HepG2 (cell line): ENCODE measurements at regions not wholly inside any gene's neighbourhood (a gene's known extent, or its start where the extent isn't known, plus 50 kb on each side); places are given as distances from the start of the nearest gene placed in this dataset.
A peak's percentile ranks its signal among the peaks of the same experiment; 100 is the strongest.

Experiments used
- ATAC-seq: fragments of 200-7000 bp; cut with Tn5 transposase; 3 replicates; pipeline ENCODE4 v1.9.1; 2020; ENCODE audit warnings: mild to moderate bottlenecking, moderate library complexity
- BruUV-seq: library from RNA; stranded (reverse); fragments of 400-500 nt; replicated peaks from 2 replicates; lab custom pipeline; 2021; lab: Mats Ljungman, UMichigan
- CTCF ChIA-PET: fragments of 300-600 bp; formaldehyde crosslinking; extraction: SDS; loops from one replicate; lab custom pipeline; 2021; ENCODE audit warnings: low total read pairs, inconsistent platforms, low intra/inter-chr PET ratio; lab: Yijun Ruan, JAX
- POLR2A ChIA-PET: fragments of 350-600 bp; sonication (Branson Sonifier 250); formaldehyde crosslinking; loops from one replicate; lab custom pipeline; 2020; ENCODE audit warnings: antibody characterized with exemption, inconsistent platforms; lab: Yijun Ruan, JAX
- DNase-seq: peaks from one replicate; pipeline ENCODE4 v3.0.0-alpha.2; 2015; ENCODE audit warnings: low spot score
- FAIRE-seq: peaks from 3 replicates; lab custom pipeline; 2011; peaks lifted over from hg19 to GRCh38; lab: Jason Lieb, UNC
- H2AFZ ChIP-seq: one replicate; pipeline ENCODE4 v1.6.1; 2011; ENCODE audit warnings: low read length, inconsistent platforms
- H3K27ac ChIP-seq: fragments of 300-600 bp; 3 replicates; pipeline ENCODE4 v1.8.0; 2011; ENCODE audit warnings: mixed run types, mild to moderate bottlenecking, mixed read lengths, low read length, inconsistent platforms; ENCODE audit not compliant: insufficient read depth; ENCODE audit errors: extremely low read length
- H3K27me3 ChIP-seq, 2 experiments: fragments of 200-600 bp in 1 of 2; 2 replicates in 1 of 2; 3 replicates in 1 of 2; pipeline versions ENCODE4 v1.6.0 to v1.8.0; 2011; ENCODE audit warnings: low read length in 2 of 2, mild to moderate bottlenecking in 2 of 2, moderate library complexity in 2 of 2, inconsistent platforms in 1 of 2; ENCODE audit not compliant: insufficient read depth in 2 of 2, control insufficient read depth in 1 of 2
- H3K36me3 ChIP-seq, 2 experiments: fragments of 200-600 bp in 1 of 2; replicated peaks in 1 of 2; 2 replicates in 1 of 2; 3 replicates in 1 of 2; pipeline versions ENCODE4 v1.5.1 to v1.8.0; 2011; ENCODE audit warnings: low read length in 2 of 2, inconsistent platforms in 1 of 2; ENCODE audit not compliant: insufficient read depth in 2 of 2, control insufficient read depth in 1 of 2
- H3K4me1 ChIP-seq: 2 replicates; pipeline ENCODE4 v1.5.1; 2012; ENCODE audit warnings: low read length, inconsistent platforms; ENCODE audit not compliant: insufficient read depth
- H3K4me2 ChIP-seq: 2 replicates; pipeline ENCODE4 v1.6.0; 2011; ENCODE audit warnings: low read depth, low read length, inconsistent platforms
- H3K4me3 ChIP-seq, 3 experiments: fragments of 200-600 bp in 1 of 3; sonication (generic), shearing (Covaris generic) in 1 of 3; replicated peaks in 1 of 3; 2 replicates each; pipeline ENCODE4 v1.5.1; 2011 to 2016; ENCODE audit warnings: low read length in 3 of 3, inconsistent platforms in 2 of 3, low read depth in 2 of 3, mild to moderate bottlenecking in 2 of 3, control low read depth in 1 of 3, mixed read lengths in 1 of 3; ENCODE audit not compliant: insufficient read depth in 1 of 3
- H3K79me2 ChIP-seq: one replicate; pipeline ENCODE4 v1.6.1; 2011; ENCODE audit warnings: low read length, inconsistent platforms; ENCODE audit not compliant: insufficient read depth
- H3K9ac ChIP-seq: 2 replicates; pipeline ENCODE4 v1.6.0; 2011; ENCODE audit warnings: mild to moderate bottlenecking, low read depth, low read length, inconsistent platforms; ENCODE audit not compliant: insufficient read depth
- H3K9me3 ChIP-seq: 2 replicates; pipeline ENCODE4 v1.5.1; 2012; ENCODE audit warnings: mild to moderate bottlenecking, low read length
- H4K20me1 ChIP-seq: 2 replicates; pipeline ENCODE4 v1.6.0; 2011; ENCODE audit warnings: inconsistent platforms, mild to moderate bottlenecking, low read length, moderate library complexity; ENCODE audit not compliant: insufficient read depth
- KDM1A ChIP-seq: IDR thresholded peaks from 2 replicates; pipeline ENCODE4 v1.6.1; 2016; ENCODE audit warnings: missing compliant biosample characterization
- MLXIP ChIP-seq: sonication (generic); formaldehyde crosslinking; IDR thresholded peaks from 2 replicates; pipeline ENCODE4 v1.9.0; 2021; ENCODE audit warnings: missing genetic modification reagents, borderline replicate concordance
- THAP9 ChIP-seq: sonication (generic); formaldehyde crosslinking; IDR thresholded peaks from 2 replicates; pipeline ENCODE4; 2020; ENCODE audit warnings: missing genetic modification reagents, mild to moderate bottlenecking, borderline replicate concordance
- ZKSCAN1 ChIP-seq: fragments of 150-350 bp; IDR thresholded peaks from 2 replicates; pipeline ENCODE4 v1.6.1; 2014; ENCODE audit warnings: low read length
- ZNF263 ChIP-seq: sonication (generic); formaldehyde crosslinking; IDR thresholded peaks from 2 replicates; pipeline ENCODE4 v1.4.0; 2020; ENCODE audit warnings: missing genetic modification reagents
- ZNF350 ChIP-seq: sonication (generic); formaldehyde crosslinking; IDR thresholded peaks from 2 replicates; pipeline ENCODE4 v1.4.0; 2020; ENCODE audit warnings: mild to moderate bottlenecking, low read depth, missing genetic modification reagents, borderline replicate concordance
- ZNF629 ChIP-seq: sonication (generic); formaldehyde crosslinking; conservative IDR thresholded peaks from 2 replicates; pipeline ENCODE4 v1.5.0; 2020; ENCODE audit warnings: missing genetic modification reagents
- WGBS: methylation state at CpG from one replicate; pipeline ENCODE4 v1.1.6; 2017; ENCODE audit warnings: low lambda C conversion rate; 5-methylcytosine and 5-hydroxymethylcytosine counted together
- in situ Hi-C: cut with HindIII; loops from 2 replicates; pipeline ENCODE4 v1.10.0; 2017; ENCODE audit warnings: low pct_unique_long_range_greater_than_20kb; ENCODE audit not compliant: extremely low pct_ligation_motif_present
- intact Hi-C: fragments of 100-400 bp; cut with micrococcal nuclease; formaldehyde crosslinking; loops from one replicate; pipeline ENCODE4 v1.10.0; 2022; ENCODE audit not compliant: unreplicated experiment
- TF ChIP-seq, protein P1 (sequence below): sonication (generic); formaldehyde crosslinking; conservative IDR thresholded peaks from 2 replicates; pipeline ENCODE4 v1.4.0; 2020; ENCODE audit warnings: missing genetic modification reagents
- TF ChIP-seq, protein P2 (sequence below): sonication (generic); formaldehyde crosslinking; IDR thresholded peaks from 2 replicates; pipeline ENCODE4 v1.5.0; 2020; ENCODE audit warnings: missing genetic modification reagents, mild to moderate bottlenecking, borderline replicate concordance

DNA sequence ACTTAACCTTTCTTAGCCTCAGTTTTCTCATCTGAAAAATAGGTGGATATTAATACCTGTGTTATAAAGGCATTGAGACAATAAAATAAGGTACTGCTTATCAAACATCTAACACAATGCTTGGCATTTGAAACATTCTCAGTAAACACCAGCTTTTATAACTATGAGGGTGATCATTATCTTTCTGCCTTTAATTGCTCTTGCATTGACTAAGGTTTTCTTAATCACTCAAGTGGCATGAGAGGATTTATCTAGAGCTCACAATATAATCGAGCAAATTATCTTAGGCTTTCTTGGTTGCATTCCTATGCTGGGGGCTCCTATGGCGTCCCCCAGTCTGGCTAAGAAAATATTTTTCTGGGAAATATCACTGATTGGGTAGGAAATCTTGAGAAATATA, 716.4 kb upstream of the MARCKS start:
- H3K9me3 ChIP-seq, result no peaks in the 10 kb centered on the region
- POLR2A ChIA-PET, result no interaction called here
- TF ChIP-seq ZNF629 (CRISPR knock-in tag), result 0 out of 2 replicates have a peak, but pooled peaks have one; percentile 10
- no peak for TF ChIP-seq KDM1A (CRISPR knock-in tag)
- no peak overlapping the region for H2AFZ ChIP-seq
- in situ Hi-C loops, result no loop called here
- BruUV-seq, result no TSS peak
- H3K27me3 ChIP-seq, result no peaks in the 10 kb centered on the region
- CTCF ChIA-PET, result no interaction called here
- no peak overlapping the region for H3K4me3 ChIP-seq
- H3K4me2 ChIP-seq, result no peak overlapping the region
- intact Hi-C loops, result no loop called here
- WGBS, result 1% methylated on average over 2 of the region's 2 CpGs
- H4K20me1 ChIP-seq, result no peaks in the 10 kb centered on the region
- DNase-seq (no peak), FAIRE-seq (no peak), ATAC-seq (no peak)
- no peaks in the 10 kb centered on the region for H3K4me1 ChIP-seq
- H3K79me2 ChIP-seq, result no peaks in the 10 kb centered on the region
- H3K36me3 ChIP-seq, result no peaks in the 10 kb centered on the region
- no peak overlapping the region for H3K9ac ChIP-seq
- H3K27ac ChIP-seq, result no peak overlapping the region

- ATAC-seq (no peak), FAIRE-seq (no peak), DNase-seq (no peak)
- Histone ChIP-seq H3K4me2 (no peak overlapping the region), H3K4me1 (no peaks in the 10 kb centered on the region), H3K79me2 (no peaks in the 10 kb centered on the region), H3K4me3 (no peak overlapping the region), H3K27ac (no peak overlapping the region), H3K9ac (no peak overlapping the region), H3K27me3 (no peaks in the 10 kb centered on the region), H2AFZ (no peak overlapping the region), H3K9me3 (no peaks in the 10 kb centered on the region), H4K20me1 (no peaks in the 10 kb centered on the region), H3K36me3 (no peaks in the 10 kb centered on the region)
- in situ Hi-C loops (no loop called here), intact Hi-C loops (no loop called here)
- ChIA-PET CTCF (no interaction called here), POLR2A (no interaction called here)
- BruUV-seq, result no TSS peak
- 48% methylated on average over 2 of the region's 2 CpGs for WGBS
- TF ChIP-seq ZNF350 (CRISPR knock-in tag), result no peak
- TF ChIP-seq ZKSCAN1, result no peak
- TF ChIP-seq, protein P1, sequence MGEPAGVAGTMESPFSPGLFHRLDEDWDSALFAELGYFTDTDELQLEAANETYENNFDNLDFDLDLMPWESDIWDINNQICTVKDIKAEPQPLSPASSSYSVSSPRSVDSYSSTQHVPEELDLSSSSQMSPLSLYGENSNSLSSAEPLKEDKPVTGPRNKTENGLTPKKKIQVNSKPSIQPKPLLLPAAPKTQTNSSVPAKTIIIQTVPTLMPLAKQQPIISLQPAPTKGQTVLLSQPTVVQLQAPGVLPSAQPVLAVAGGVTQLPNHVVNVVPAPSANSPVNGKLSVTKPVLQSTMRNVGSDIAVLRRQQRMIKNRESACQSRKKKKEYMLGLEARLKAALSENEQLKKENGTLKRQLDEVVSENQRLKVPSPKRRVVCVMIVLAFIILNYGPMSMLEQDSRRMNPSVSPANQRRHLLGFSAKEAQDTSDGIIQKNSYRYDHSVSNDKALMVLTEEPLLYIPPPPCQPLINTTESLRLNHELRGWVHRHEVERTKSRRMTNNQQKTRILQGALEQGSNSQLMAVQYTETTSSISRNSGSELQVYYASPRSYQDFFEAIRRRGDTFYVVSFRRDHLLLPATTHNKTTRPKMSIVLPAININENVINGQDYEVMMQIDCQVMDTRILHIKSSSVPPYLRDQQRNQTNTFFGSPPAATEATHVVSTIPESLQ (CRISPR knock-in tag), result no peak
- TF ChIP-seq MLXIP, result no peak
- no peak for TF ChIP-seq THAP9
- no peak for TF ChIP-seq ZNF263 (CRISPR knock-in tag)
- TF ChIP-seq, protein P2, sequence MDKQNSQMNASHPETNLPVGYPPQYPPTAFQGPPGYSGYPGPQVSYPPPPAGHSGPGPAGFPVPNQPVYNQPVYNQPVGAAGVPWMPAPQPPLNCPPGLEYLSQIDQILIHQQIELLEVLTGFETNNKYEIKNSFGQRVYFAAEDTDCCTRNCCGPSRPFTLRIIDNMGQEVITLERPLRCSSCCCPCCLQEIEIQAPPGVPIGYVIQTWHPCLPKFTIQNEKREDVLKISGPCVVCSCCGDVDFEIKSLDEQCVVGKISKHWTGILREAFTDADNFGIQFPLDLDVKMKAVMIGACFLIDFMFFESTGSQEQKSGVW (CRISPR knock-in tag), result no peak
Observed at GRCh38 chr6:113141901-113142300, 715.2 kb upstream of the MARCKS start.
